ENCODE measurements at regions not wholly inside any gene's neighbourhood (a gene's known extent, or its start where the extent isn't known, plus 50 kb on each side); places are given as distances from the start of the nearest gene placed in this dataset.

DNA sequence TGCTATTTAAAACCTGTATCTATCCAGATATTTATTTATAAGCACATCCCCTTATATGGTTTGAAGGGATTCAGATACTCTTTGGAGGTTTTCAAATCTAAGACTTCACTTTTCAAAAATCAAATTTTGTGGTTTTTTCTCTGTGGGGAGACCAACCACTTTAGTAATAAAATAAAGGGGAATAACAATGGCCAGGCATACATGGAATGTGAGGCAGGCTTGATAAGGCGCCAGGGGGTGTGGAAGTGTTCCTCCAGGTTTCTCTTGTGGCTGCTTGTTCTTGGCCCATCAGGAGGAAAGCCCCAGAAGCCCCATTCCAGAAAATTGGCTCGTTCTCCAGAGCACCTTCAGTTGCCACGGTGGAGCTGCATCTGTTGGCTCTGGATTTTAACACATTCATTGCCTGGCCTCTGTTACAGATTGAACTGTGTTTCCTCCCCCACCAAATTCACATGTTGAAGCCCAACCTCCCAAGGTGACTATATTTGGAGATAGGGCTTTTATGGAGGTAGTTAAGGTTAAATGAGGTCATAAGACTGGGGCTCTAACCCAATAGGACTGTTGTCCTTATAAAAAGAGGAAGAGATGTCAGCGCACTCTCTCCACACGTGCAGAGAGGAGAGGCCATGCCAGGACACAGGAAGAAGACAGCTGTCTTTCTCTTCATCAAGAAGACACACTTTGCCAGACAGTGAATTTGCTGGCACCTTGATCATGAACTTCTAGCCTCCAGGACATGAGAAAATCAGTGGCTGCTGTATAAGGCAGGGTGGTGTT is 195.9 kb downstream of the TMEM38B start:
- TF ChIP-seq YY1 (IDR thresholded peaks at IDR 0.05; ENCODE audit: insufficient read depth, insufficient read length) (no peak), ZNF274 (IDR thresholded peaks at IDR 0.05; ENCODE audit: low read depth, low read length) (no peak)
